Transverse colon (tissue), 3 donors: ENCODE measurements at regions not wholly inside any gene's neighbourhood (a gene's known extent, or its start where the extent isn't known, plus 50 kb on each side); places are given as distances from the start of the nearest gene placed in this dataset.

Experiments
- CTCF ChIP-seq, 5 experiments: fragments of 200-600 bp in 3 of 5; fragments of 450-650 bp in 2 of 5; sonication (generic) in 3 of 5; IDR thresholded peaks; 1 replicate in 2 of 5; 2 replicates in 3 of 5; pipeline ENCODE4 v1.5.1; 2016 to 2017; ENCODE audit warnings: antibody characterized with exemption in 5 of 5, inconsistent platforms in 3 of 5, mild to moderate bottlenecking in 2 of 5, moderate library complexity in 1 of 5
- POLR2A ChIP-seq: fragments of 450-650 bp; IDR thresholded peaks from one replicate; pipeline ENCODE4 v1.6.1; 2016; ENCODE audit warnings: antibody characterized with exemption, mild to moderate bottlenecking, moderate library complexity

GRCh38 chr5:97525780-97526179 is 342.7 kb upstream of the RIOK2 start:
- TF ChIP-seq CTCF (IDR thresholded peaks at IDR 0.05), result no peak
- TF ChIP-seq POLR2A, result no peak
